Progenitor cell of endocrine pancreas (in vitro differentiated cells): ENCODE measurements at regions not wholly inside any gene's neighbourhood (a gene's known extent, or its start where the extent isn't known, plus 50 kb on each side); places are given as distances from the start of the nearest gene placed in this dataset.

Experiments used
- DNase-seq: peaks from one replicate; pipeline ENCODE4 v3.0.0; 2021; ENCODE audit warnings: low spot score; ENCODE audit not compliant: unreplicated experiment
- H3K27ac Mint-ChIP-seq: 2 replicates; pipeline ENCODE4 v1.8.0; 2021; ENCODE audit warnings: mild to moderate bottlenecking, moderate library complexity, mixed read lengths
- H3K27me3 Mint-ChIP-seq: 2 replicates; pipeline ENCODE4 v1.8.0; 2021; ENCODE audit warnings: mixed read lengths
- H3K36me3 Mint-ChIP-seq: 2 replicates; pipeline ENCODE4 v1.8.0; 2022; ENCODE audit warnings: mixed read lengths; ENCODE audit not compliant: insufficient read depth
- H3K4me1 Mint-ChIP-seq: 2 replicates; pipeline ENCODE4 v1.8.0; 2021; ENCODE audit warnings: low read depth, mixed read lengths
- H3K4me3 Mint-ChIP-seq: 2 replicates; pipeline ENCODE4 v1.8.0; 2021; ENCODE audit warnings: low read depth, mild to moderate bottlenecking, moderate library complexity, mixed read lengths
- H3K9me3 Mint-ChIP-seq: 2 replicates; pipeline ENCODE4 v1.8.0; 2021; ENCODE audit warnings: low read depth, mixed read lengths
- TF ChIP-seq, protein P1 (sequence below): fragments of 200-600 bp; sonication (generic); IDR thresholded peaks from one replicate; pipeline ENCODE4 v1.5.0; 2021; ENCODE audit warnings: antibody characterized with exemption, mild to moderate bottlenecking; ENCODE audit not compliant: unreplicated experiment

- Mint-ChIP-seq H3K27me3 (no peaks in the 10 kb centered on the region), H3K27ac (no peak overlapping the region), H3K4me1 (no peaks in the 10 kb centered on the region), H3K9me3 (peaks cover 4% of the 10 kb centered on the region), H3K4me3 (no peak overlapping the region), H3K36me3 (no peaks in the 10 kb centered on the region)
- TF ChIP-seq, protein P1, sequence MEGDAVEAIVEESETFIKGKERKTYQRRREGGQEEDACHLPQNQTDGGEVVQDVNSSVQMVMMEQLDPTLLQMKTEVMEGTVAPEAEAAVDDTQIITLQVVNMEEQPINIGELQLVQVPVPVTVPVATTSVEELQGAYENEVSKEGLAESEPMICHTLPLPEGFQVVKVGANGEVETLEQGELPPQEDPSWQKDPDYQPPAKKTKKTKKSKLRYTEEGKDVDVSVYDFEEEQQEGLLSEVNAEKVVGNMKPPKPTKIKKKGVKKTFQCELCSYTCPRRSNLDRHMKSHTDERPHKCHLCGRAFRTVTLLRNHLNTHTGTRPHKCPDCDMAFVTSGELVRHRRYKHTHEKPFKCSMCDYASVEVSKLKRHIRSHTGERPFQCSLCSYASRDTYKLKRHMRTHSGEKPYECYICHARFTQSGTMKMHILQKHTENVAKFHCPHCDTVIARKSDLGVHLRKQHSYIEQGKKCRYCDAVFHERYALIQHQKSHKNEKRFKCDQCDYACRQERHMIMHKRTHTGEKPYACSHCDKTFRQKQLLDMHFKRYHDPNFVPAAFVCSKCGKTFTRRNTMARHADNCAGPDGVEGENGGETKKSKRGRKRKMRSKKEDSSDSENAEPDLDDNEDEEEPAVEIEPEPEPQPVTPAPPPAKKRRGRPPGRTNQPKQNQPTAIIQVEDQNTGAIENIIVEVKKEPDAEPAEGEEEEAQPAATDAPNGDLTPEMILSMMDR, result no peak
- DNase-seq, result no peak
Measured at GRCh38 chr21:27739187-27739586, 772.3 kb upstream of the ADAMTS5 start.

DNA sequence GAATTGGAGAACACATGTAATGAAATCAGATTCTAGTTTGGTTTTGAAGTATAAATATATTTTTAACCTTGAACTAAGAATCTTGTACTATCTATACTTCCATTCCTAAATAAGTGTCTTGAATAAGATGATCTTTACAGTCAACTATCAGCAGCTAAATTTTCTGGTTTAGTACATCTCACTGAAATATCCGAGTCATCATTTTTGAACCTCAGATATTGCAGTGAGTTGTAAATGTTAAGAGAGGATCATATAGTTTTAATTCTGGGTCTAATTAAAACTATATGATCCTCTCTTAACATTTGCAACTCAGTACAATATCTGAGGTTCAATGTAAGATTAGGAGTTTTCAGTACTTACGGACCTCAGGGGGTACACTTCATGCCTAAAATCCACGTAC lies 768.8 kb upstream of the ADAMTS5 start:
- Mint-ChIP-seq H3K4me1 (no peaks in the 10 kb centered on the region), H3K27ac (no peak overlapping the region), H3K4me3 (no peak overlapping the region), H3K9me3 (no peaks in the 10 kb centered on the region), H3K36me3 (no peaks in the 10 kb centered on the region), H3K27me3 (no peaks in the 10 kb centered on the region)
- TF ChIP-seq, protein P1, result no peak
- DNase-seq, result no peak

DNA sequence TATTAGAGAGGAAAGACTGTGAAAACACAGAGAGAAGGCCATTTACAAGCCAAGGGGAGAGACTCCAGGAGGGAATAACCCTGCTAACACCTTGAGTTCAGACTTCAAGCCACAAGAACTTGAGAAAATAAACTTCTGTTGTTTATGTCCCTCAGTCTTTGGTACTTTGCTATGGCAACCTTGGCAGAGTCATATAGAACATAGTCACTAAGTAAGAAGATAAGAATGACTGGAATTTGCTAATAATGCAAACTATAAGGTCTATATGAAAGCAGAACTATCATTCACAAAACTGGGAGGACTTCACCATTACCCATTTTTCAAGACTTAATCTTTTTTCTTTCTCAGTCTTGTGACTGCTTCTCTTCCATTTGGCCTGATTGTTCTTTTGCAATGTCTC lies 767.3 kb upstream of the ADAMTS5 start:
- peaks cover under 1% of the 10 kb centered on the region for H3K9me3 Mint-ChIP-seq
- H3K27ac Mint-ChIP-seq, result no peak overlapping the region
- TF ChIP-seq, protein P1, result no peak
- no peaks in the 10 kb centered on the region for H3K4me1 Mint-ChIP-seq
- H3K27me3 Mint-ChIP-seq, result no peaks in the 10 kb centered on the region
- H3K36me3 Mint-ChIP-seq, result no peaks in the 10 kb centered on the region
- H3K4me3 Mint-ChIP-seq, result no peak overlapping the region
- no peak for DNase-seq

GRCh38 chr21:27725916-27726315 lies 759.0 kb upstream of the ADAMTS5 start:
- no peak for DNase-seq
- Mint-ChIP-seq H3K4me1 (peaks cover 5% of the 10 kb centered on the region), H3K36me3 (no peaks in the 10 kb centered on the region), H3K4me3 (no peak overlapping the region), H3K27me3 (no peaks in the 10 kb centered on the region), H3K9me3 (peaks cover 11% of the 10 kb centered on the region), H3K27ac (no peak overlapping the region)
- TF ChIP-seq, protein P1, result no peak

- Mint-ChIP-seq H3K4me3 (no peak overlapping the region), H3K36me3 (no peaks in the 10 kb centered on the region), H3K9me3 (peaks cover 6% of the 10 kb centered on the region), H3K27ac (no peak overlapping the region), H3K27me3 (no peaks in the 10 kb centered on the region), H3K4me1 (peaks cover 5% of the 10 kb centered on the region)
- no peak for DNase-seq
- TF ChIP-seq, protein P1, result no peak
Measured at GRCh38 chr21:27722095-27722494, 755.2 kb upstream of the ADAMTS5 start.
